ENCODE measurements at regions not wholly inside any gene's neighbourhood (a gene's known extent, or its start where the extent isn't known, plus 50 kb on each side); places are given as distances from the start of the nearest gene placed in this dataset.

DNA sequence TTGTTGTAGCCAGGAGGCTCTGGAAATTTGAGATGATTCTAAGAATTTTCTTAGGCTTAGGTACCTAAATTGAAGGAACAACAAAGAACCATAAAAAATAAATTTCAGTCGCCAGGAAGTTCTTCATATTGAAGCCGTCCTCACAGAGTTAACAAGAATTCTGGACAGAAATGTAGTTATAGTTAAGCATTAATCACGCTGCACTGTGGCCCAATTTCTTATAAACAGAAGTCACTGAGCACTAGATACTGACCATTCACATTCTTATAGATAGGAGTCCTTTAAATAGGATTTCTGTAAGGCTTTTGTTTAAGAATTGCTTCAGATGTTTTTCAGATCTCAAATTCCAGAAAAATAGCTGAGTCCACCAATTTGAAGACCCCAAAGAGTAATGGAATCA lies 256.2 kb upstream of the PITRM1 start:
- TF ChIP-seq POLR2A (IDR thresholded peaks at IDR 0.05), result no peak
- TF ChIP-seq, protein P1, sequence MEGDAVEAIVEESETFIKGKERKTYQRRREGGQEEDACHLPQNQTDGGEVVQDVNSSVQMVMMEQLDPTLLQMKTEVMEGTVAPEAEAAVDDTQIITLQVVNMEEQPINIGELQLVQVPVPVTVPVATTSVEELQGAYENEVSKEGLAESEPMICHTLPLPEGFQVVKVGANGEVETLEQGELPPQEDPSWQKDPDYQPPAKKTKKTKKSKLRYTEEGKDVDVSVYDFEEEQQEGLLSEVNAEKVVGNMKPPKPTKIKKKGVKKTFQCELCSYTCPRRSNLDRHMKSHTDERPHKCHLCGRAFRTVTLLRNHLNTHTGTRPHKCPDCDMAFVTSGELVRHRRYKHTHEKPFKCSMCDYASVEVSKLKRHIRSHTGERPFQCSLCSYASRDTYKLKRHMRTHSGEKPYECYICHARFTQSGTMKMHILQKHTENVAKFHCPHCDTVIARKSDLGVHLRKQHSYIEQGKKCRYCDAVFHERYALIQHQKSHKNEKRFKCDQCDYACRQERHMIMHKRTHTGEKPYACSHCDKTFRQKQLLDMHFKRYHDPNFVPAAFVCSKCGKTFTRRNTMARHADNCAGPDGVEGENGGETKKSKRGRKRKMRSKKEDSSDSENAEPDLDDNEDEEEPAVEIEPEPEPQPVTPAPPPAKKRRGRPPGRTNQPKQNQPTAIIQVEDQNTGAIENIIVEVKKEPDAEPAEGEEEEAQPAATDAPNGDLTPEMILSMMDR (IDR thresholded peaks at IDR 0.05 in 4 of 5, conservative IDR thresholded peaks at IDR 0.05 in 1 of 5), result no peak

All from gastrocnemius medialis (tissue), 4 donors.